ENCODE measurements at regions not wholly inside any gene's neighbourhood (a gene's known extent, or its start where the extent isn't known, plus 50 kb on each side); places are given as distances from the start of the nearest gene placed in this dataset.

DNA sequence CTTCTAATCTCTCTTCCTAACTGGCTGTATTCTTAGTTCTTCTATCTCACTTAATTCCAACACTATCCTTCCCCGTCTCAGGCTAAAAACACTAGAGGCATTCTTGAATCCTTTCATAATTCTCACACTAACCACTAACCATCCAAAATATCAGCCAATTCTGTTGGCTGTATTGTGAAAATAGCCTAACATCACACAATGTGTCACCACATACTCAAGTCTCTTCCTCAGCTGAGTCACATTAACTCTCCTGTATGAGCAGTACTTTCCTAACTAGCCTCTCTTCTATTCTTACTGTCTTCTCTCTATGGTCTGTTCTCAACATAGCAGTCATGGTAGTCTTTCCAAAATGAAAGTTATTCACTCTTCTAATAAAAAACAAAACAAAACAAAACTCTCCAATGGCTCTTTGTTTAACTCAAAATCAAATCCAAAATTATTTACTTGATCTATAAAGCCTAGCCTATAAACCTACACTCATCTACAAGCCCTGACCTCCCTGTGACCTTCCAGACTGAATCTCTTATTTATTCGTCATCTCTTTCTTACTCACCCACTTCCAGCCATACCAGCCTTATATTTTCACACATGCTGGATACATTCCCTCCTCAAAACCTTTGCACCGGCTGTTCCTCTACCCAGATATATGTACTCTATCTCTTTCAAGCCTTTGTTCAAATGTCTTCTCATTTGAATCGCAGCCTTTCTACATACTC is 445.9 kb downstream of the TLL1 start:
- TF ChIP-seq POLR2A (IDR thresholded peaks at IDR 0.05) (no peak), EP300 (IDR thresholded peaks at IDR 0.05) (no peak), POLR2AphosphoS5 (IDR thresholded peaks at IDR 0.05) (no peak)
- TF ChIP-seq, protein P1, sequence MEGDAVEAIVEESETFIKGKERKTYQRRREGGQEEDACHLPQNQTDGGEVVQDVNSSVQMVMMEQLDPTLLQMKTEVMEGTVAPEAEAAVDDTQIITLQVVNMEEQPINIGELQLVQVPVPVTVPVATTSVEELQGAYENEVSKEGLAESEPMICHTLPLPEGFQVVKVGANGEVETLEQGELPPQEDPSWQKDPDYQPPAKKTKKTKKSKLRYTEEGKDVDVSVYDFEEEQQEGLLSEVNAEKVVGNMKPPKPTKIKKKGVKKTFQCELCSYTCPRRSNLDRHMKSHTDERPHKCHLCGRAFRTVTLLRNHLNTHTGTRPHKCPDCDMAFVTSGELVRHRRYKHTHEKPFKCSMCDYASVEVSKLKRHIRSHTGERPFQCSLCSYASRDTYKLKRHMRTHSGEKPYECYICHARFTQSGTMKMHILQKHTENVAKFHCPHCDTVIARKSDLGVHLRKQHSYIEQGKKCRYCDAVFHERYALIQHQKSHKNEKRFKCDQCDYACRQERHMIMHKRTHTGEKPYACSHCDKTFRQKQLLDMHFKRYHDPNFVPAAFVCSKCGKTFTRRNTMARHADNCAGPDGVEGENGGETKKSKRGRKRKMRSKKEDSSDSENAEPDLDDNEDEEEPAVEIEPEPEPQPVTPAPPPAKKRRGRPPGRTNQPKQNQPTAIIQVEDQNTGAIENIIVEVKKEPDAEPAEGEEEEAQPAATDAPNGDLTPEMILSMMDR (IDR thresholded peaks at IDR 0.05) = no peak

Data from sigmoid colon (tissue), 4 donors.